ENCODE measurements at regions not wholly inside any gene's neighbourhood (a gene's known extent, or its start where the extent isn't known, plus 50 kb on each side); places are given as distances from the start of the nearest gene placed in this dataset.

- DNase-seq (ENCODE audit: low spot score): no peak
Measured at GRCh38 chr4:10334506-10335028, 122.7 kb downstream of the ZNF518B start.

GRCh38 chr4:10333942-10334341, 123.3 kb downstream of the ZNF518B start:
- DNase-seq (ENCODE audit: low spot score): peak; percentile 9

- no peak for DNase-seq (ENCODE audit: low spot score)
Measured at GRCh38 chr4:10326075-10326474, 131.2 kb downstream of the ZNF518B start.

GRCh38 chr4:10321931-10322330, 135.3 kb downstream of the ZNF518B start:
- DNase-seq (ENCODE audit: low spot score): no peak

GRCh38 chr4:10320130-10320529, 137.1 kb downstream of the ZNF518B start:
- peak; percentile 65 for DNase-seq (ENCODE audit: low spot score)

GRCh38 chr4:10317345-10317744, 139.9 kb downstream of the ZNF518B start:
- DNase-seq (ENCODE audit: low spot score): no peak

GRCh38 chr4:10316851-10317250, 140.4 kb downstream of the ZNF518B start:
- DNase-seq (ENCODE audit: low spot score): no peak

GRCh38 chr4:10315638-10316037, 141.6 kb downstream of the ZNF518B start:
- no peak for DNase-seq (ENCODE audit: low spot score)

GRCh38 chr4:10312568-10312967, 144.7 kb downstream of the ZNF518B start:
- DNase-seq (ENCODE audit: low spot score): no peak

GRCh38 chr4:10311939-10312338, 145.3 kb downstream of the ZNF518B start:
- DNase-seq (ENCODE audit: low spot score): no peak

- DNase-seq (ENCODE audit: low spot score): no peak
Measured at GRCh38 chr4:10305816-10306215, 151.4 kb downstream of the ZNF518B start.

- no peak for DNase-seq (ENCODE audit: low spot score)
Measured at GRCh38 chr4:10303291-10303690, 153.9 kb downstream of the ZNF518B start.

- no peak for DNase-seq (ENCODE audit: low spot score)
Measured at GRCh38 chr4:10302096-10302495, 155.1 kb downstream of the ZNF518B start.

GRCh38 chr4:10299601-10300000, 157.6 kb downstream of the ZNF518B start:
- peak; percentile 10 for DNase-seq (ENCODE audit: low spot score)

- DNase-seq (ENCODE audit: low spot score): no peak
Measured at GRCh38 chr4:10298681-10299080, 158.5 kb downstream of the ZNF518B start.

GRCh38 chr4:10296730-10297129, 160.5 kb downstream of the ZNF518B start:
- DNase-seq (ENCODE audit: low spot score): no peak

GRCh38 chr4:10295301-10295700, 161.9 kb downstream of the ZNF518B start:
- no peak for DNase-seq (ENCODE audit: low spot score)

- no peak for DNase-seq (ENCODE audit: low spot score)
Measured at GRCh38 chr4:10289538-10289906, 167.7 kb downstream of the ZNF518B start.

GRCh38 chr4:10288830-10289537, 168.2 kb downstream of the ZNF518B start:
- DNase-seq (ENCODE audit: low spot score): no peak

- peak; percentile 4 for DNase-seq (ENCODE audit: low spot score)
Measured at GRCh38 chr4:10285028-10285427, 168.4 kb upstream of the WDR1 start.

- no peak for DNase-seq (ENCODE audit: low spot score)
Measured at GRCh38 chr4:10283761-10284160, 167.2 kb upstream of the WDR1 start.

- no peak for DNase-seq (ENCODE audit: low spot score)
Measured at GRCh38 chr4:10281996-10282395, 165.4 kb upstream of the WDR1 start.

GRCh38 chr4:10279261-10279660, 162.7 kb upstream of the WDR1 start:
- no peak for DNase-seq (ENCODE audit: low spot score)

GRCh38 chr4:10278071-10278470, 161.5 kb upstream of the WDR1 start:
- DNase-seq (ENCODE audit: low spot score): no peak

Data from SW480 (cell line).